NCI-H2171 treated with DMSO at 0.1 percent for 48 hours (cell line): ENCODE measurements at regions not wholly inside any gene's neighbourhood (a gene's known extent, or its start where the extent isn't known, plus 50 kb on each side); places are given as distances from the start of the nearest gene placed in this dataset.

ENCODE experiments used
- DNase-seq: peaks from one replicate; lab custom pipeline; 2025; lab: John Stamatoyannopoulos, UW

- no peak for DNase-seq
Measured at GRCh38 chr10:111452153-111452552, 375.3 kb downstream of the ADRA2A start.

DNA sequence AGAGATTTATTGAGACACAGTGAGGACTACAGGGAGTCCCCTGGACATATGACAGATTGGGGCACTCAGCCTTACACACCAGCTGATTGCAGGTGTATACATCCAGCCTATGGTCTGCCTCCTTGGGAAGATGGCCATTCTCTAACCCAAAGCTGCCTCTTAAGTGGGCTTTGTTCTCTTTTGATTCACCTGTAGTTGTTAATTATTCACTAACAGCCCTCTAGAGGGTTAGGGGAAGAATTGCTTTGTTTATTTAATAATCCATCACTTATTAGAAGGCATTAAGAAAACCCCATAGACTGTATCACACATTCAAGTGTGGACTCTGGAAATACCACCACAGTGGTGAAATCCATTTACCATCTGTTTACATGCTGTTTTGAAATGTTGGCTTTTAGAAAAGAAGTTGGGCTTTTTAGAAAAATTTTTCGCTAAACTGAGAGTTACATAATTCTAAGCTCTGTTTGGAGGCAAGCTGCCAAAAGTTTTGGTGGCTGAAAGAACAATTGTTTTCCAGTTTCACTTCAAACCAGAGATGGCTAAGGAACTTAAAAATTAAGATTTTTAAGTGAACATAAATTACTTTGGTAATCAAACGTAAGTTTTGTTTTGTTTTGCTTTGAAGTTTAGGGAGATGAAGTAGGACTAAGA lies 379.1 kb downstream of the ADRA2A start:
- DNase-seq: no peak

DNA sequence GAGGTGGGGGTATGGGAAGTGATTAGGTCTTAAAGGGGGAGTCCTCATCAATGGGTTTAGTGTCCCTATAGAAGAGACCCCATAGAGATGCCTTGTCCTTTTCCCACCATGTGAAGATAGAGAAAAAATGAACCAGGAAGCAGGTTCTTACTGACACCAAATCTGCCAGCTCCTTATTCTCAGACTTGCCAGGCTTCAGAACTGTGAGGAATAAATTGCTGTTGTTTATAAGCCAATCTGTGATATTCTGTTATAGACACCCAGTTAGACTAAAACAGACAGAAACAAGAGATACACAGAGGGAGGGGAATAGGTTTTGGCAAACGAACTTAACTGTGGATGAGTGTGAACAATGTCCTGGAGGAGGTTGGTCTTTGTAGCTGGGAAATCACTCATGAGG lies 381.4 kb downstream of the ADRA2A start:
- no peak for DNase-seq

GRCh38 chr10:111459967-111460366 lies 383.1 kb downstream of the ADRA2A start:
- DNase-seq: no peak

DNA sequence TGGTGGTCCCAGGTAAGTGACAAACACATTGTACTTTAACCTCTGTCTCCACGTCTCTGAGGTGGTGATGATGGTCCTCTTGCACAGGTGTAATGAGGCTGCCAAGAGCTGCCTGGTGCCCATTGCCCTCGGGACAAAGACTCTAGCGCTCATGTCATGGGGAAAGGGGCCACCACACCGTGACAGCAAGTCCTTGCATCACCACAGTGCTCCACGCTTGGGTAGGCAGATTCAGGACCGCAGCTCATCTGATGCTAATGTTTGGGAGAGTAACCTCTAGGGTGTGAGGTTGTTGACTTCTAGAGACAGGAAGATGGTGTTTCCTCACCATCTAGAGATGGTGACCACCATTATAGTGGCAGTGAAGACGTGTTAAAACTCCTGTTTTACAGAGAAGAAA lies 395.6 kb downstream of the ADRA2A start:
- DNase-seq: no peak

- DNase-seq: no peak
Measured at GRCh38 chr10:111473361-111473760, 396.5 kb downstream of the ADRA2A start.

DNA sequence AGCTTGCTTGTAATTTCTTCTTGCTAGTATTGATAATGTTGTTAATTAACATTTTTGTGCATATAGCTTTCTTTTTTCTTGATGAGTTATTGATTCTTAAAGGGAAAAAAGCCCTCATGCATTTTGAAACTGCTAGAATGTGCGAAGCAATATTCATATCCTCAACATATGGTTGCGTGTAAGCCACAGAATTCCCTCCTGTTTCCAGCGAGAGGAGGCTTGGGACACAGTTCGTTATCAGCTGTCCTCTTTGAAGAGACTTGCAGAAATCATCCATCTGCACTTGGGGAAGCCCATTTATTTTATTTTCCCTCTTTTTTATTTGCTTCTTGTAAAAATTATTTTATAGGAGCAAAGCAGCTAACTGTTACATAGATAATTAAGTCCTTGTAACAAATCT lies 398.0 kb downstream of the ADRA2A start:
- no peak for DNase-seq

DNA sequence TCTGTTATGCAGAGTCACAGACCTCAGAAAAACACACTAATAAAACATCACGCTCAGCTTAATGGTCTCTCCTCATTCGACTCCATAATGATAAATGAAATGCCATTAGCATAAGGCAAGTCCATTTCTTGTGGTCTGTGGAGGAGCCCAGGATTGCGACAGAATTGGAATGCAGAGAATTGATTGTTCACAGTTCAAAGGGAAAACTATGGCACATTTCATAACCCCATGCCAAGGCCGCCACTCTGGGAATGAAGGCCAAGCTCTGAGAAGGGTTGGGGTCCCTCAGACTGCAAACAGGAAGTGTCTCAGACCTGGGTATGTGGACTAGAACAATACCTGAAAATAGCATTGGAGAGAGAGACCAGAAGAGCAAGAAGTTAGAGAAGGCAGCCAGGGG lies 398.9 kb downstream of the ADRA2A start:
- no peak for DNase-seq

GRCh38 chr10:111478651-111479050 lies 401.8 kb downstream of the ADRA2A start:
- DNase-seq: no peak

GRCh38 chr10:111479966-111480365 lies 403.1 kb downstream of the ADRA2A start:
- no peak for DNase-seq

- peak; percentile 30 for DNase-seq
Measured at GRCh38 chr10:111481261-111481826, 404.5 kb downstream of the ADRA2A start.

- no peak for DNase-seq
Measured at GRCh38 chr10:111481866-111482265, 405.0 kb downstream of the ADRA2A start.

DNA sequence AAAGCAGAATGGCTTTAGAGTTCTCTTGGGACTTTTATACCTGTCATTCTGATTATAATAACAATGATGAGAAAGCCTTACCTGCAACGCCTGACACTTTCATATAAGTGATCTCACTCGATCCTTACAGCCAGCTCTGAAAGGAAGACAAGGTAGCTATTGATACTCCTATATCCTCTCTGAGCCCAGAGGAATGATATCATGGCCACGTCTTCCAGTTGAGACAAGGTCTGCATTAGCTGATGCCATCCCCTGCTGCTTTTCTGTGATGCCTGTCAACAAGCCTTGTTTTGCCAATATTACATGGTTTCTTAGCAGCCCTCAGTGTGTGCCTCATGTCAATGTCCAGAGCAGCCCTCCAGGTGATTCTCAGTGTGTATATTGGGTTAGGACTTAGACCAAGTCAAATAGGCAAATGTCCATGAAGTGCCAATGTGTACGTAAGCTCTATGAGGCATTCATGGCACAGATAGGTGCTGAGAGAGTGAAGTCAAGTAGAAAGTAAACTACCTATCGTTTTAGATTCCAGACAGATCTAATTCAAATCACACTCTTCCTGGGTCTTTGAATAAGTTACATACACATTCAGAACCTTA lies 405.9 kb downstream of the ADRA2A start:
- no peak for DNase-seq

- DNase-seq: no peak
Measured at GRCh38 chr10:111485767-111486166, 408.9 kb downstream of the ADRA2A start.

DNA sequence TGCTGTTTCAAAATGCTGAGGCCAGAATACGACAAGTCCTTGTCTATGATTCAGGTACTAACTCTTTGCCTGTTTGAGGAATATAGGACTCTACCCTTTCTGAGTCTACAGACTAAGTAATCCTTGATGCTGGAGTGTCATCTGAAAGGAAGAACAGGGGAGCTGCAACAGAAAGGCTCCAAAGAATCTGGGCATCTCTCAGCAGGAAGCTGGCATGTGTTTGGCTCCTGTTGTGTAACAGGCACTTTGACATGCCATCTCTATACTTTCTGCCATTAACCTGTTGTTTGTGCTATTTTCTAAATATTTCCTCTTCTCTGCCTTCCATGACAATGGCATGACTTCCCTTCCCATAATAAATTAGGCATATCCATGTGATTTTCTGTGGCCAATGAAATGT lies 409.5 kb downstream of the ADRA2A start:
- DNase-seq: no peak

DNA sequence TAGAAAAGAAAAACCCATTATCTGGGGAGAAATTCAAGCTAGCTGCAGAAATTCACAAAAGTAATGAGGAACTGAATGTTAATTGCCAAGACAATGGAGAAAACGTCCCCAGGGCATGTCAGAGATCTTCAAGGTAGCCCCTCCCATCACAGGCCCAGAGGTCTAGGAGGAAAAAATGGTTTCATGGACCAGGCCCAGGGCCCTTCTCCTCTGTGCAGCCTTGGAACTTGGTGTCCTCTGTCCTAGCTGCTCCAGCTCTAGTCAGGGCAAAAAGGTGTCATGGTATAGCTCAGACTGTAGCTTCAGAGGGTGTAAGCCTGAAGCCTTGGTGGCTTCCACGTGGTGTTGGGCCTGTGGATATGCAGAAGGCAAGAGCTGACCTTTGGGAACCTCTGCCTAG lies 411.8 kb downstream of the ADRA2A start:
- DNase-seq: no peak

- no peak for DNase-seq
Measured at GRCh38 chr10:111491154-111491553, 414.3 kb downstream of the ADRA2A start.

DNA sequence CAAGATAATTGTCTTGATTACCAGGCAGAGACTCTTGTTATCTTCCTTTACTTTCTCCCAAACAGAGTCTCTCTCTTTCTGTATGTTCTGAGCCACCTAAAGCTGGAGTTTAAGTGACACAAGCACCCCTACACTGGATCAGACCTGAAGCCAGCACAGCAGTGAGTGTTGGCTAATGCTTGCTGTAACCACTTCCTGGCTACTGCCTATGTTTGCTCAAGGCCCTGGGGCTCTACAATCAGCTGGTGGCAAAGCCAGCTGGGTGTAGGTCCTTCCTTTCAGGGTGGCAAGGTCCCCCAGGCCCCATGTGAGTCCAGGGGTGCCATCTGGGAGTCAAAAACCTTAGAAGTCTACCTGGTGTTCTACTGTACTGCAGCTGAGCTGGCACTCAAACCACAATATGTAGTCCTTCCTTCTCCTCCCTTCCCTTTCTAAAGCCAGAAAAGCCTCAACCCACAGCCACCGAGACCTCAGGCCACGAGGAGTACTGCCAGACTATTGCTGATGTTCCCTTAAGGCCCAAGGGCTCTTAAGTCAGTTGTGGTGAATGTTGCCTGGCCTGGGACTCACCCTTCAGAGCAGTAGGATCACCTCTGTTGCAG lies 416.3 kb downstream of the ADRA2A start:
- no peak for DNase-seq

- no peak for DNase-seq
Measured at GRCh38 chr10:111498560-111498959, 421.7 kb downstream of the ADRA2A start.

DNA sequence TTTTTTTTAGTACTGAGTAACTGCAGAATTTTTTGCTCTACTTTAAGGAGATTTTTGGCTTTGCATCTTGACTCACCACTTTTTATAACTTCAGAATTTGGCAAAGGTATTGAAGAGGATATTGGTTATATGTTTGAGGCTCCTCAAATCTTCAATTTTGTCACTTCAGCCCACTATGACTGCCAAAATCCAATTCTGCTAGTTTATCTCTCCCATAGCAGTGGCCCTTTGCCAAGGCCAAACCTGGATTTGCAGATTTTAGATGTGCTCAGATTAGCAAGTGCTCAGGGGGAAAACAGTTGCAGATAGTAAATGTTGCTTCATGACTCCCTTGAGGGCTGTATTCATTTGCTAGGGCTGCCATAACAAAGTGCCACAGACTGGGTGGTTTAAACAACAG lies 427.5 kb downstream of the ADRA2A start:
- no peak for DNase-seq

DNA sequence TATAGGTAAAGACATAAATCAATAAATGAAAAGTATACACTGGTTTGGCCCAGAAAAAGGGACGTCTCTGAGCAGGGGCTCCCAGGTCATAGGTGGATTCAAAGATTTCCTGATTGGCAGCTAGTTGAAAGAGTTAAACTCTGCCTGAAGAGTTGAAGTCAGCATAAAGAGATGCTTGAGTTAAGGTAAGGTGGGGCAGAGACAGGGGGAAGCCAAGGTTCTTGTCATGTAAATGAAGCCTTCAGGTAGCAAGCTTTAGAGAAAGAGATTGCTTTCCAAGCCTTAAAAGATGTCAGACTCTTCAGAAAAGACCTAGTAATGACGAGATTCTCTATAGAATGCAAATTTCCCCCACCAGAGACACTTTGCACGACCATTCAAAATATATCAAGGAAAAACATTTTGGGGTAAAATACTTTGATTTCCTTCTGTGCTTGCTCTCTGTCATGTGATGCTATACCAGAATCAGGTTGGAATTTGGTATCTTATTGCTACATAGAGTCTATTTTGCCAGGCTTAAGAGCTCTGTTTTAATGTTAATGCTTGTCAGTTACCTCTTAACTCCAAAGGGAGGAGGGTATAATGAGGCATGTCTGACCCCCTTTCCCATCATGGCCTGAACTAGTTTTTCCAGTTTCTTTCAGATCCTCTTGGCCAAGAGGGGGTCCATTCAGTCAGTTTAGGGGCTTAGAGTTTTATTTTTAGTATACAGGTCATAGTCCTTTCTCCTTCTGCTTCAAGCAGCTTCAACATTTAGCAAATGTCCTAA lies 429.6 kb downstream of the ADRA2A start:
- DNase-seq: no peak

- DNase-seq: no peak
Measured at GRCh38 chr10:111511751-111512150, 434.9 kb downstream of the ADRA2A start.

GRCh38 chr10:111515264-111515663 lies 438.4 kb downstream of the ADRA2A start:
- DNase-seq: no peak
